ENCODE measurements at regions not wholly inside any gene's neighbourhood (a gene's known extent, or its start where the extent isn't known, plus 50 kb on each side); places are given as distances from the start of the nearest gene placed in this dataset.
"Not testable (repeated sequence)": the region's sequence is repeated elsewhere in the genome, so short reads cannot be mapped to it uniquely, and the experiment has no call there.

- DNase-seq (ENCODE audit: low read depth), result not testable (repeated sequence)
Measured at GRCh38 chr21:5103880-5104561, 5417.4 kb upstream of the TPTE start.

- not testable (repeated sequence) for DNase-seq (ENCODE audit: low read depth)
Measured at GRCh38 chr21:5104562-5104928, 5416.8 kb upstream of the TPTE start.

- DNase-seq (ENCODE audit: low read depth), result not testable (repeated sequence)
Measured at GRCh38 chr21:5105939-5106708, 5415.3 kb upstream of the TPTE start.

GRCh38 chr21:5106767-5107464, 5414.5 kb upstream of the TPTE start:
- DNase-seq (ENCODE audit: low read depth), result not testable (repeated sequence)

GRCh38 chr21:5107637-5108036, 5413.7 kb upstream of the TPTE start:
- not testable (repeated sequence) for DNase-seq (ENCODE audit: low read depth)

- DNase-seq (ENCODE audit: low read depth), result not testable (repeated sequence)
Measured at GRCh38 chr21:5108048-5108775, 5413.2 kb upstream of the TPTE start.

- DNase-seq (ENCODE audit: low read depth), result not testable (repeated sequence)
Measured at GRCh38 chr21:5111197-5111596, 5410.2 kb upstream of the TPTE start.

- DNase-seq (ENCODE audit: low read depth), result not testable (repeated sequence)
Measured at GRCh38 chr21:5113092-5113491, 5408.3 kb upstream of the TPTE start.

GRCh38 chr21:5114468-5114867, 5406.9 kb upstream of the TPTE start:
- not testable (repeated sequence) for DNase-seq (ENCODE audit: low read depth)

GRCh38 chr21:5114893-5115645, 5406.3 kb upstream of the TPTE start:
- DNase-seq (ENCODE audit: low read depth), result not testable (repeated sequence)

- DNase-seq (ENCODE audit: low read depth), result not testable (repeated sequence)
Measured at GRCh38 chr21:5115646-5116343, 5405.6 kb upstream of the TPTE start.

- not testable (repeated sequence) for DNase-seq (ENCODE audit: low read depth)
Measured at GRCh38 chr21:5116344-5117123, 5404.8 kb upstream of the TPTE start.

GRCh38 chr21:5117135-5117534, 5404.2 kb upstream of the TPTE start:
- DNase-seq (ENCODE audit: low read depth), result not testable (repeated sequence)

GRCh38 chr21:5117666-5118295, 5403.6 kb upstream of the TPTE start:
- DNase-seq (ENCODE audit: low read depth), result not testable (repeated sequence)

GRCh38 chr21:5118296-5118679, 5403.1 kb upstream of the TPTE start:
- DNase-seq (ENCODE audit: low read depth), result not testable (repeated sequence)

GRCh38 chr21:5119179-5119578, 5402.2 kb upstream of the TPTE start:
- not testable (repeated sequence) for DNase-seq (ENCODE audit: low read depth)

GRCh38 chr21:5121399-5121798, 5400.0 kb upstream of the TPTE start:
- not testable (repeated sequence) for DNase-seq (ENCODE audit: low read depth)

- DNase-seq (ENCODE audit: low read depth), result not testable (repeated sequence)
Measured at GRCh38 chr21:5121849-5122248, 5399.5 kb upstream of the TPTE start.

- DNase-seq (ENCODE audit: low read depth), result not testable (repeated sequence)
Measured at GRCh38 chr21:5123655-5124054, 5397.7 kb upstream of the TPTE start.

Data from EH (cell line).